Peyer's patch (tissue), 4 donors: ENCODE measurements at regions not wholly inside any gene's neighbourhood (a gene's known extent, or its start where the extent isn't known, plus 50 kb on each side); places are given as distances from the start of the nearest gene placed in this dataset.

Experiments
- CTCF ChIP-seq, 6 experiments: fragments of 450-650 bp in 4 of 6; fragments of 200-600 bp in 2 of 6; sonication (generic) in 1 of 6; IDR thresholded peaks; one replicate each; pipeline ENCODE4 v1.5.1; 2017 to 2019; ENCODE audit warnings: antibody characterized with exemption in 6 of 6, mild to moderate bottlenecking in 3 of 6, moderate library complexity in 1 of 6
- POLR2A ChIP-seq, 2 donors: fragments of 450-650 bp; IDR thresholded peaks; one replicate each; pipeline ENCODE4 v1.5.1; 2017; ENCODE audit warnings: antibody characterized with exemption in 2 of 2, mild to moderate bottlenecking in 2 of 2, moderate library complexity in 2 of 2

GRCh38 chr11:112518371-112518770 is 257.7 kb upstream of the PLET1 start:
- no peak for TF ChIP-seq CTCF (IDR thresholded peaks at IDR 0.05)
- no peak for TF ChIP-seq POLR2A (IDR thresholded peaks at IDR 0.05)
